Umbilical cord (tissue), 1 donor: ENCODE measurements at regions not wholly inside any gene's neighbourhood (a gene's known extent, or its start where the extent isn't known, plus 50 kb on each side); places are given as distances from the start of the nearest gene placed in this dataset.

Experiments
- DNase-seq: peaks from one replicate; pipeline ENCODE4 v3.0.0-alpha.2; 2015; ENCODE audit warnings: low spot score

- DNase-seq, result no peak
These were observed 71.3 kb downstream of the CPN2 start for GRCh38 chr3:194279701-194280360.

DNA sequence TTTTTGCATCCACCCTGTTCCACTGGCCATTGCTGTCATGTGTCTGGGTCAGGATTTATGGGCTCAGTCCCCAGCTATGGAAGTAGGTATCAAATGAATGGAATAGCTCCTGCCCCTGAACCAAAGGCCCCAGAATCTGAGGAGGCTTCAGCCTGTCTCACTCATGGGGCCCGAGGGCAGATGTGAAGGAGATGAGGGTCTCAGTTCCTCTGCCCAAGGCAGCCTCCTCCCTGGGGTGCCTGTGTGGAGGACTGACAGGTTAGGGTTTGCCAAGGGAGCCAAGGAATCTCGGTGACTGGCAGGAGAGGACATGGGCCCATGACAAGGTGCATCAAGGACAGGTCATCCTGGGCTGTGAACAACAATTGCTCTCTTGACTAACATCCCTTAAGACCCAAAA, 70.4 kb downstream of the CPN2 start:
- no peak for DNase-seq

GRCh38 chr3:194281306-194281705, 69.8 kb downstream of the CPN2 start:
- no peak for DNase-seq

DNA sequence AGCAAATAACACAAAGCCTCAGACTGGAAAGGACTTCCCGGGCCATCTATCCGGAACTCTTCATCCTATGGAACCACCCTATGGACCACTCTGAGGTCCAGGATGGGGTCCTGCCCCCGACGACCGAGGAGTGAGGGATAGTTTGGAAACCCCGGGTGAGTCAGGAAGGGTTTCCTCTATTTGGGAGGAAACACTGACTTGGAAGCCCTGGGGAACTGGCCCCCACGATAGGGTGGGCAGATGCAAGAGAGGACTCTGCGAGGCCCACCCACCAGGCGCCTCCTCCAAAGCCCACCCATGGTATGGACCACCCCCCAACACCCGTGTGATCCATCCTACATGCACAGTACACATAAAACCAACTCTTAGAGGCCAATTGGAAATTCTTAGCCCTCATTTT, 69.4 kb downstream of the CPN2 start:
- no peak for DNase-seq

DNA sequence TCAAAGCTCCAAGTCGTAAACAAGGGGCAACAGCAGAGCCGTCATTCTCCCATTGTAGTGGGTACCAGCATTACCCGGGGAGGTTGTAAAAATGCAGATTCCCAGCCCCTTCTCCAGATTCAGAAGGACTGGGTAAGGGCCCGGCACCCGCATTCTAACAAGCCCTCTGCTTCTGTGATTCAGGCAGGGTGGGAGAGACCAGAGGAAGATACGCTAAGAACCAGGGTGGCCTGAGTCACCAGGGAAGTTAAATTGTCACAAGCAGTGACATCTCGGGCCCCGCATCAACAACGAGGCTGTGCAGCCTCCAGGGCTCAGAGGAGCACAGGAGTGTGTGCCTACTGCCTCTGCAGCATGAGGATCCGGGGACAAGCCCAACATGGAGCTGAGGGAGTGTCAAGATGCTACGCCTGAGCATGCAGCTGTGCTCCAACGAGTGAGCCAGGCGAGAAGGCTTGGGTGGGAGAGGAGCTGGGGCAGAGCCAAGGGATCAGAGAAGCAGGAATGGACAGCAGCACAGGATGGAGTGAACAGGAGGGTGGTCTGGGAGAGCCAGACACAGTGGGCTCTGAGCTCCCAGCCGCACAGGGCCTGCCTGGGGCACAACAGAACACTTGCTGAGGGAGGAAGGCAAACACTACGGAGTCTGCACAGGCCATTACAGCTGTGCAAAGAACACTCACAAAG, 68.5 kb downstream of the CPN2 start:
- peak; percentile 53 for DNase-seq

- no peak for DNase-seq
These were observed 67.7 kb downstream of the CPN2 start for GRCh38 chr3:194283221-194284006.

- no peak for DNase-seq
These were observed 66.8 kb downstream of the CPN2 start for GRCh38 chr3:194284351-194284750.

GRCh38 chr3:194285024-194285849, 65.9 kb downstream of the CPN2 start:
- DNase-seq, result peak; percentile 57

GRCh38 chr3:194285850-194286197, 65.3 kb downstream of the CPN2 start:
- DNase-seq, result peak; percentile 69

DNA sequence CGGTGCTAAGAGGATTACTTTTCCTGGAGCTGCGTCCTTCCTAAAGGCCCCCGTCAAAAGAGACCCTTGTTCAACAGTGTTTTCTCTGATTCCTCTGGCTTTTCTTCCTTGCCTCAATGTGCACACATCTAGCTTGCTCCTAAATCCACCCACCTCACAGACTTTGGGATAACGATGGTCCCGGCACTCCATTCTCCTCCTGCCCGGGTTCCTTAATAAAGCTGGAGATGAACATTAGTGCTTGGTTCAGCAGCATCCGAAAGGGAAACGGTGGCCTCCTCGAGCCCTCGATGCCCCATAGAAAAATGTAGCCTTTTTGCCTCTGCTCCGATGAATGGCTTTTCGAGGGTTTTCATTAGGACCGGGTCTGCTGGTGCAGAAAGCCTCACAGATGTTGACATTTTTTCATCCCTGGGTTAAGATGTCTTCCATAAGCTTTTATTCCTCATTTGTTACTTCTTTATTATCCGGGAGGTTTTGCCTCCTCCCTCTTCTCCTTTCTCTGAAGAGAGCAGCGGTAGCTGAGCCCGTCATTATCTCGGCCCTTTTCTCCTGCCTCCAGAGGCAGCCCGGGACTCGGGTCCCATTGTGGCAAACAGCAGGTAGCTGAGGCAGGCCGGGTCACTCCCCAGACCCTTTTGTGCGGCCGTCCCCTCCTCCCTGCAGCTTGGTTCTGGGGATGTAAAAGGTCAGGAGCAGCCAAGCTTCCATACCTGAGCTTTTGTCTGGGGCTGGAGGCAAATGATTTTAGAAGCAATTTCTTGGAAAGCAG, 64.6 kb downstream of the CPN2 start:
- DNase-seq, result no peak

GRCh38 chr3:194287374-194287773, 63.8 kb downstream of the CPN2 start:
- DNase-seq, result no peak

DNA sequence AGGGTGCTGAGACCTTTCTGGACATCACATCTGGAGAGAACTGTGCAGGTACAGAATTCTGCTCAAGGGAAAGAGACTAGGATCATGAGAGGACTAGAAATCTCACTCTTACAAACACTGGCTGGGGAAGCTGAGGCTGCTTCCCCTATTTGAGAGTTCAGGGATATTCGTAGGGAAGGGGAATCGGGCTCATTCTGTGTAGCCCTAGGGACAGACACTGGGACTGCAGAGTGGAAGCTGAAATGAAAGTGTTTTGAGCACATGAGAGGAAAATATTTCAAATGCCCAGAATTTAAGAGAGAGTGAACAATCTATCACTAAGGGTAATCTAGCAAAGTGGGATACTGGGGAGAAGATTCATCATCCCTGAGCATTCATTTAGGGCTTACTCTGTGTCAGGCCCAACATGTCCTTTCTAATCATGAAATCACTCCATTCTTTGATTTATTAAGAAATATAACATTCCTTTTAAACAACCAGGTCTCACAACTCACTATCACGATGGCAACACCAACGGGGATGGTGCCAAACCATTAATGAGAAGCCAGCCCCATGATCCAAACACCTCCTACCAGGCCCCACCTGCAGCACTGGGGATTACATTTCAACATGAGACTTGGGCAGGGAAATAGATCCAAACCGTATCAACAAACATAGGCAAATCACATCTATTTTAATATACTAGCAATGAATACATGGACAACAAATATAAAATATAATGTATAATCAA, 63.0 kb downstream of the CPN2 start:
- no peak for DNase-seq
